ENCODE measurements at regions not wholly inside any gene's neighbourhood (a gene's known extent, or its start where the extent isn't known, plus 50 kb on each side); places are given as distances from the start of the nearest gene placed in this dataset.

DNA sequence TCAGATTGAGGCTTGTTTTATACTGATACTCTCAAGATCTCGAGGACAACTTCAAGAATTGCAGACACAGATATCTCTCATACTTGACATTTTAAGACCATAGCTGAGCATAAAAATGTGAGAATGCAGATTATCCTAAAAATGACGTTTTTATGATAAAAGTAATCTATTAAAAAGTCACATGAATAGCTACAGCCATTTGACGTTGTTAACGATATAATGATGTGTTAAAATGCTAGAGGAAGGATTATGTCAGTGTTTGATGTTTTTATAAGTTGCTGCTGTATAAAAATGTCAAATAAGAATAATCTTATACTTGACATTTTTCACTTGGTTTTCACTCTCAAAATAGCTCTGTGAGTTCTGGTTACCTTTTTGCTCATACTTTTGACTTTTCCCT is 67.1 kb upstream of the NPVF start:
- TF ChIP-seq CTCF (conservative IDR thresholded peaks at IDR 0.05; ENCODE audit: low read depth, low read length) (no peak), EZH2 (IDR thresholded peaks at IDR 0.05; ENCODE audit: borderline replicate concordance, low read depth, low read length, poor library complexity, severe bottlenecking) (no peak)
